GM12873 (cell line): ENCODE measurements at regions not wholly inside any gene's neighbourhood (a gene's known extent, or its start where the extent isn't known, plus 50 kb on each side); places are given as distances from the start of the nearest gene placed in this dataset.

Experiments used
- TF ChIP-seq, protein P1 (sequence below): IDR thresholded peaks from 2 replicates; pipeline ENCODE4 v1.5.1; 2012; ENCODE audit warnings: low read depth, mild to moderate bottlenecking, moderate library complexity, low read length, control low read depth; ENCODE audit not compliant: insufficient read depth; ENCODE audit errors: missing control alignments

DNA sequence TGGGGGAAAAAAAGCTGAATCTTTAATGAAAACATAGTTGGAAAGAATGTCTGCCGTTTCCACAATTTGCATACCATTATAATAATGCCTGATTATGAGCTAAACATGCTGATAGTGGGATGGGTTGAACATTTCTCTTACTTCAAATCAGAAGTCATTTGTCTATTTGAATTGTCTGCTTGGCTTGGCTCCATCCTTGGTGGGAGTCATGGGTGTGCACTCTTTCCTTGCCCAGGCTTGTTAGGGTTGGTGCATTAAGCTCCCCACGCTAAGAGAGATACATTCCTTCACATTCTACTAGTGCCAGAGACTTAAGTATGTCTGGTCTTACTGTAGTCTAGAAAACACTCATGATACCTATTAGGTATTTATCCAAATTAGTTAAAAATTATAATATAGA, 121.4 kb upstream of the RARB start:
- TF ChIP-seq, protein P1, sequence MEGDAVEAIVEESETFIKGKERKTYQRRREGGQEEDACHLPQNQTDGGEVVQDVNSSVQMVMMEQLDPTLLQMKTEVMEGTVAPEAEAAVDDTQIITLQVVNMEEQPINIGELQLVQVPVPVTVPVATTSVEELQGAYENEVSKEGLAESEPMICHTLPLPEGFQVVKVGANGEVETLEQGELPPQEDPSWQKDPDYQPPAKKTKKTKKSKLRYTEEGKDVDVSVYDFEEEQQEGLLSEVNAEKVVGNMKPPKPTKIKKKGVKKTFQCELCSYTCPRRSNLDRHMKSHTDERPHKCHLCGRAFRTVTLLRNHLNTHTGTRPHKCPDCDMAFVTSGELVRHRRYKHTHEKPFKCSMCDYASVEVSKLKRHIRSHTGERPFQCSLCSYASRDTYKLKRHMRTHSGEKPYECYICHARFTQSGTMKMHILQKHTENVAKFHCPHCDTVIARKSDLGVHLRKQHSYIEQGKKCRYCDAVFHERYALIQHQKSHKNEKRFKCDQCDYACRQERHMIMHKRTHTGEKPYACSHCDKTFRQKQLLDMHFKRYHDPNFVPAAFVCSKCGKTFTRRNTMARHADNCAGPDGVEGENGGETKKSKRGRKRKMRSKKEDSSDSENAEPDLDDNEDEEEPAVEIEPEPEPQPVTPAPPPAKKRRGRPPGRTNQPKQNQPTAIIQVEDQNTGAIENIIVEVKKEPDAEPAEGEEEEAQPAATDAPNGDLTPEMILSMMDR = no peak

DNA sequence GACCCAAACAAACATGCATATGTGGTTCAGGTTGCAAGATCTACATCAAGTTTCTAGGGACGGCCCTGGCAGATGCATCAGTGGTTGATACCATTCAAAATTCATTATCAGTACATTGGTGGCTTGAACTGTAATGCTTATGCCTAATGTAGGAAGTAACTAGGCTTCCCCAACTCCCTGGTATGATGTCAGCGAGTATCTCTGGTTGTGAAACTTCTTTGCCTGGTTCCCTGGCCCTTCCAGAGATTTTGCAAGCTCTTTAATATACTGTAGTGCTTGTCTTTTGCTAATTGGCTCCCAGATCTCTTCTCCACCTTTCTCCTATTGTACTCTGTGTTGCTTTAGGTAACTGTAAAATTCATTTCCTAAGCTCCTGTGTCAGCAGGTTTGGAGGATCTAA, 114.8 kb upstream of the RARB start:
- TF ChIP-seq, protein P1 = no peak

DNA sequence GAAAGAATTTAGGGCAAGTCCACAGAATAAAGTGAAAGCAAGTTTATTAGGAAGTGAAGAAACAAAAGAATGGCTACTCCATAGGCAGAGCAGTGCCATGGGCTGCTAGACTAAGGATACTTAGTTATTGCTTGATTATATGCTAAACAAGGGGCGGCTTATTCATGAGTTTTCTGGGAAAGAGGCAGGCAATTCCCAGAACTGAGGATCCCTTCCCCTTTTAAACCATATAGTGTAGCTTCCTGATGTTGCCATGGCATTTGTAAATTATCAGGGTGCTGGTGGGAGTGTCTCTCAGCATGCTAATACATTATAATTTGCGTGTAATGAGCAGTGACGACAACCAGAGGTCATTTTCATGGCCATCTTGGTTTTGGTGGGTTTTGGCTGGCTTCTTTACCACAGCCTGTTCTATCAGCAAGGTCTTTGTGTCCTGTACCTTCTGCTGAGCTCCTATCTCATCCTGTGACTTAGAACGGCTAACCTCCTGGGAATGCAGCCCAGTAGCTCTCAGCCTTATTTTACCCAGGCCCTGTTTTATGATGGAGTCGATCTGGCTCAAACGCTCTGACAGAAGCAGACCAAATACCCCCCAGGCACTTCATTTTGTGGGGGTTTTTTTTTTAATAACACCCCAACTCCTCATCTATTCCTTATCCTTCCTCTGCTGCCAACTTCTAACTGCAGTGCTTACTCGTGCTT, 103.0 kb upstream of the RARB start:
- TF ChIP-seq, protein P1 = no peak

DNA sequence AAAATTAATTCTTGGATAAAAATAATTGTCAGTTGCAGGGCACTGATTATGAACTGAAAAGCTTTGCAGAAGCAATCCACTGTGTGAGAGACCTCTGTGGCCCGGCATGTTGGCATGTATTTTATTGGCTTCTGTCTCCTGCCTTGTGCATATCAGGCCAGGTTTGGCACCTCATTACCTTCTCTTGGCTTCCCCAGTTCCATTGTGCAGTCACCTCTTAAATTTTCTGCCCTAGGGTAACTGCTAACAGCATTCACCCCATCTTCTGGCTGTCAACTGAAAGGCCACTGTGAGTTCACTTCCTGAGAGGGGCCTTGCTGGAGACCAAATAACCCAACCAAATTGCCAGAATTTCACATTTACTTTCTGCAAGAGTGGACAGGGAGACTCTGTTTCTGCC, 92.7 kb upstream of the RARB start:
- TF ChIP-seq, protein P1 = no peak

DNA sequence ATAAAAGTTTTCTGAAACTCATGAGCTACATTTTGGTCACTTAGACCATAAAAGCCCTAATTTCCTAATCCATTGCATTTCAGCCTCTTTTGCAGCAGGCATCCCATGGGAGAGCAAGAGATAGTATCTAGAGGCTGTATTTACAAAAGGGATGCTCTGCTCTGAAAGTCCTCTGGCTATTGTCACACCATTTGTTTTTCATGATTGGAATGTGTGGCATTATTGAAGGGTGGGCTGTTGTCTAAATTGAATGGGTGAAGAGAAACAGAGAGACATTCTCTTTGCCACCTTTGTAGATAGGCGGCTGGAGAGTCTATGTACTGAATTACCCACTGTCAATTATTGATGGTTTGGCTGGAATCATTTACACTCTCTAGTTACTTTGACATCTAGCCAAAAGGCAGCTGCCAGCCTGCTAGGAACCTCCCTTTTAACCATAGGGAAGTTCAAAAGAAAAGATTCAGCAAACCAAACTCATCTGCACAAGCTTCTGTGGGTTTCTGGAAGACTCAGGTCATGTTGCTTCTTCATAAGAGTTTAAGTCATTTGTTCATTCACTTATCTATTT, 89.8 kb upstream of the RARB start:
- TF ChIP-seq, protein P1 = no peak

DNA sequence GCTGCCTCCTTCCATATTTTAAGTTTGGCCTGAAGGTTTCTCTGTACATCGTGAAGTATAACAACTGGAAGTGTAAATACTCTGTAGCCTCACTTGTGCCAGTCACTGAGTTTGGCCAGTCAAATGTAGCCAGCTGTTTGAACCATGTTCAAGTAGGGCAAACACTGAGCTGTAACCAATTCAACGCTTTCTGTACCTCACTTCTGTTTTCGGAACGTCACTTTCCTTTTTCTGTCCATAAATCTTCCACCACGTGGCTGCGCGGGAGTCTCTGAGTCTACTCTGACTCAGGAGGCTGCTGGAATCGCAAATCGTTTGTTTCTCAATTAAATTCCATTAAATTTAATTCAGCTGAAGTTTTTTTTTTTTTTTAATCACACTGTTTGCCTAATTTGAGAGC, 88.8 kb upstream of the RARB start:
- TF ChIP-seq, protein P1 = no peak

DNA sequence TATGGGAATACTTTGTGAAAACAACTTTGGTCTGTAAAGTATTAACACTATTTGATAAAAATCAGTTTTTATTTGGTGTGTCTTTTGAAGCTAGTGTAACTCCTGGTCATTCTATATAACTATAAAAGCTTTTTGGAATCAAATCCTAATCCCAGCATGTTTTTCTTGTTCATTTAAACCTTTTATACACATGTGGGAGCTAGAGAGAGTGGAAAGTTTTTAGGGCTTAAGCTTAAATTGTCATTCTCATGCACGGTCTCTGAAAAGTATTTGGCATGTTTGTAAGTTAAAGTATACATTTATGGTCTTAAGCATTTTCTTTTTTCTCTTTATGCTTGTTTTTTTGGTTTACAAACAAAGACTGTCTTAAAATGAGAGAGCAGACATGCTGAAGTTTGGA, 83.4 kb upstream of the RARB start:
- TF ChIP-seq, protein P1 = no peak
